VCaP (cell line): ENCODE measurements at regions not wholly inside any gene's neighbourhood (a gene's known extent, or its start where the extent isn't known, plus 50 kb on each side); places are given as distances from the start of the nearest gene placed in this dataset.

Experiments
- H3K27ac ChIP-seq: fragments of 450-650 bp; 2 replicates; pipeline ENCODE4 v1.5.1; 2017
- TF ChIP-seq, protein P1 (sequence below): fragments of 450-650 bp; conservative IDR thresholded peaks from 2 replicates; pipeline ENCODE4 v1.5.1; 2017; ENCODE audit warnings: mild to moderate bottlenecking, moderate library complexity

DNA sequence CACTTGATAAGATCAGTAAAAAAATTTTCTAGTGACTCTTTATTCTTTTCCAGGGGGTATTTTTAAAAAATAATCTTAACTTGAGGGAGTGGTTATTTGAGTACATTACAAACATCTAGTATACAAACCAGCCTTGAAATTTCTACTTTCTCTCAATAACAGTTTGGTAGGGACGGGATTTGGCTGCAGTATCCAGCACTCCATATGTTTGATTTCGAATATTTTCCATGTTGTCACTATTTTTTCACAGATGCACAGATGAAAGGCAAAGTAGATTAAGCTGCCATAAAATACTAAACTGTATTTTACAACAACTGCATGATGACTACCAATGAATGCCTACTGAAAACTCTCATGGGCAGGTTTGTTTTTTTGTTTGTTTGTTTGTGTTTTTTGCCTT, 225.0 kb downstream of the COX7B2 start:
- TF ChIP-seq, protein P1, sequence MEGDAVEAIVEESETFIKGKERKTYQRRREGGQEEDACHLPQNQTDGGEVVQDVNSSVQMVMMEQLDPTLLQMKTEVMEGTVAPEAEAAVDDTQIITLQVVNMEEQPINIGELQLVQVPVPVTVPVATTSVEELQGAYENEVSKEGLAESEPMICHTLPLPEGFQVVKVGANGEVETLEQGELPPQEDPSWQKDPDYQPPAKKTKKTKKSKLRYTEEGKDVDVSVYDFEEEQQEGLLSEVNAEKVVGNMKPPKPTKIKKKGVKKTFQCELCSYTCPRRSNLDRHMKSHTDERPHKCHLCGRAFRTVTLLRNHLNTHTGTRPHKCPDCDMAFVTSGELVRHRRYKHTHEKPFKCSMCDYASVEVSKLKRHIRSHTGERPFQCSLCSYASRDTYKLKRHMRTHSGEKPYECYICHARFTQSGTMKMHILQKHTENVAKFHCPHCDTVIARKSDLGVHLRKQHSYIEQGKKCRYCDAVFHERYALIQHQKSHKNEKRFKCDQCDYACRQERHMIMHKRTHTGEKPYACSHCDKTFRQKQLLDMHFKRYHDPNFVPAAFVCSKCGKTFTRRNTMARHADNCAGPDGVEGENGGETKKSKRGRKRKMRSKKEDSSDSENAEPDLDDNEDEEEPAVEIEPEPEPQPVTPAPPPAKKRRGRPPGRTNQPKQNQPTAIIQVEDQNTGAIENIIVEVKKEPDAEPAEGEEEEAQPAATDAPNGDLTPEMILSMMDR, result no peak
- no peak overlapping the region for H3K27ac ChIP-seq

DNA sequence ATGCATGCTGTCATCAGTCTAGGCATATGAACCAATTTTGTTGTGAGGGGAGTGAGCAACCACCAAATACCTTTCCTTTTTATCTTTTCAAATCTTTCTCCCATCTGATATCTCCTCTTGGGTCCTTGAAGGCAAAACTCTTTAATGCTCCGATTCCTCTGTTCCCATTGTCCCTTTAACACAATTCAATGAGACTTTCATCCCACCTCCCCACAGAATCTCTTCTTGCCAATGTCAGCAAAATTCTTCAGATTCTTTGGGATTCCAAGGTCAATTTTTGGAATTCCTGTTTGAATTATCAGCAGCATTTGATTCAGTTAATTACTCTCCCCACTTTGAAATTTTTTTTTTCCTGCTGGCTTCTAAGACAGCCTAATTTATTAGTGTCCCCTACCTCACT, 232.7 kb downstream of the COX7B2 start:
- H3K27ac ChIP-seq, result no peak overlapping the region
- TF ChIP-seq, protein P1, result no peak

DNA sequence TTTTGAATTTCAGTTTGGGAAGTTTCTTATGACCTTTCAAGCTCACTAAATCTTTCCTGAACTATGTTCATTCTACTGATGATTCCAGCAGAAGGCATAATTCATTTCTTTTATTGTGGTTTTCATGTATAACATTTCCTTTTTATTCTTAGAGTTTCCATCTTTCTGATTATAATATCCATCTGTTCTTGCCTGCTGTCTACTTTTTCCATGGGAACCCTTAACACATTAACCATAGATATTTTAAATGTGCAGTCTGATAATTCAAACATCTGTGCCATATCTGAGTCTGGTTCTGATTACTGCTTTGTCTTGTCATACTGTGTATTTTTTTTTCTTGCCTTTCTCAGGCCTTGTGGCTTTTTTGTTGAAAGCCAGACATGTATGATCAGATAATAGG, 234.7 kb downstream of the COX7B2 start:
- no peak overlapping the region for H3K27ac ChIP-seq
- TF ChIP-seq, protein P1, result no peak

DNA sequence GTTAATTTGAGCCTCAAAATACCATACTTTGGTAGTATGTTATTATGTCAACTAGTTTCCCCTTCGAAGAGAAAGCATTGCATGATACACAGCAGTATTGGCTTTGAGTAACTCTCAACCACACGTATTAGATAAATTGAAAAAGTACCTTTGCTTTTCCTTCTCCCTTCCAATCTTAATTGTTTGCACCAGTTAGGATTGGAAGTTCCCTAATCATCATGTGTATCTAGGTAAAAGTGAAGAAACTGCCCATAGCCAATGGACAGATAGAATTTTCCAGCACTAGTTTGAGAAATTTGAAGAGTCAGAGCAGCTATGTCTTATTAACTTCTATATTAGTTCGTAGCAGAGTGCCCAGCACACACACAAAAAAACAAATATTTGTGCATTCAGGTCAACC, 241.3 kb downstream of the COX7B2 start:
- TF ChIP-seq, protein P1, result no peak
- no peak overlapping the region for H3K27ac ChIP-seq

DNA sequence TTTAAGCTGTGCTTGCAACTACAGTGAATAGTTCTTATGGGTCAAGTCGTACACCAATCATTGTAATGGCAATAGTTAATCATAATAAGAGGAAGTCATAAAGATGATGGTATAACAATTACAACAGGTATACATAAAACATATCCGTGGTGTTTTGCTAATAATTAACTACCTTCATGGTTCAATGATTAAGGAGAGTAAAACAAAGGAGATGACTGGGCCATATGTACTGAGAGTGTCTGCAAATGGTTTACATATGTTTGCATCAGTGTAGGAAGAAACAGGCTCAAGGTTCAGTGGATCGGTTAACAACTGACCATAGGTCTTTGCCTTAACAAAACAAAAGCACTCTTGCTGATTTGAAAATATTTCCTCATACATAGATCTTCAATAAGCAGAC, 253.0 kb downstream of the COX7B2 start:
- TF ChIP-seq, protein P1, result no peak
- no peak overlapping the region for H3K27ac ChIP-seq

DNA sequence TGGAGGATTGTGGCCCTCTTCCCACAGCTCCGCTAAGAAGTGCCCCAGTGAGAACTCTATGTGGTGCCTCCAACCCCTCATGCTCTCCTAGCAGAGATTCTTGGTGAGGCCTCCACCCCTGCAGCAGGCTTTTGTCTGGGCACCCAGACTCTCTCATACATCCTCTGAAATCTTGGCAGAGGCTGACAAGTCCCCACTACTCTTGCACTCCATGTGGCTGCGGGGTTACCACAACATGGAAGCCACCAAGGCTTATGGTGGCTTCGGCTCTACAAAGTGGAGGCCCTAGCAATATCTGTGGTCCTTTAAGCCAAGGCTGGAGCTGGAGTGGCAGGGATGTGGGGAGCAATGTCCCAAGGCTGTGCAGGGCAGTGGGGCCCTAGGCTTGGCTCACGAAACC, 255.2 kb downstream of the COX7B2 start:
- TF ChIP-seq, protein P1, result no peak
- no peak overlapping the region for H3K27ac ChIP-seq

DNA sequence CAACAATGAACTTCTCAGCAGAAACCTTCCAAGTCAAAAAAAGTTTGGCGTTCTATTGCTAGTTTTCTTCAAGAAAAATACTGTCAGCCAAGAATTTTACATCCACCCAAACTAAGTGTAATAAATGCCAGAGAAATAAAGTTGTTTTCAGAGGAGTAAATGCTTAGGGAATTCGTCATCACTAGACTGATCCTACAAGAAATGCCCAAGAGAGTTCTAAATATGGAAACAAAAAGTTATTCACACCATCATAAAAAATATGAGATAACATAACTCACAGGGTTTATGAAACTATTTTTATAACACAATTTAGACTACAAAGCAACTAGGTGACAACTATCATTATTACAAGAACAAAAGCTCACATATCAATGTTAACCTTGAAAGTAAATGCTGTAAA, 259.5 kb upstream of the GABRA2 start:
- TF ChIP-seq, protein P1, result no peak
- no peak overlapping the region for H3K27ac ChIP-seq
